ENCODE measurements at regions not wholly inside any gene's neighbourhood (a gene's known extent, or its start where the extent isn't known, plus 50 kb on each side); places are given as distances from the start of the nearest gene placed in this dataset.

DNA sequence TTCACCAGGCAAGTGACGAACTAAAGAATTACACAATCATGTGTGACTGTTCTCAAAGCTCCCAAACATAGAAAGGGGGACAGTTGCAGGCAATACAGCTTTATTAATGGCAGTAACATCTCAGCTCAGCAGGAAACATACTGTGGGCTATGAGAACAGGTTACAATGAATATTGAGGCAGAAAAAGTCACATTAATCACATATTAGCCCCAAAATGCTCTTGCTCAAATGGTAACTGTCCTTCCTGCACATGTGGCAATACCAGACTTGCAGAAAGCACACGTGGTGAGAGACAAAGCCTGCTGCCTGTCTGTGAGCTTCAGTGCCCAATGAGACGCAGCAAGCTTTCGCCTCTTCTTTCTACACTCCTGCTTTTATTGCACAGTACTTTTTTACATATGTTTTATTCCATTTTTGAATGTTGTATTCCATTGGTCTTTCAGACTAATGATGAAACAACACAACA lies 104.9 kb upstream of the ACBD5 start:
- TF ChIP-seq, protein P1, sequence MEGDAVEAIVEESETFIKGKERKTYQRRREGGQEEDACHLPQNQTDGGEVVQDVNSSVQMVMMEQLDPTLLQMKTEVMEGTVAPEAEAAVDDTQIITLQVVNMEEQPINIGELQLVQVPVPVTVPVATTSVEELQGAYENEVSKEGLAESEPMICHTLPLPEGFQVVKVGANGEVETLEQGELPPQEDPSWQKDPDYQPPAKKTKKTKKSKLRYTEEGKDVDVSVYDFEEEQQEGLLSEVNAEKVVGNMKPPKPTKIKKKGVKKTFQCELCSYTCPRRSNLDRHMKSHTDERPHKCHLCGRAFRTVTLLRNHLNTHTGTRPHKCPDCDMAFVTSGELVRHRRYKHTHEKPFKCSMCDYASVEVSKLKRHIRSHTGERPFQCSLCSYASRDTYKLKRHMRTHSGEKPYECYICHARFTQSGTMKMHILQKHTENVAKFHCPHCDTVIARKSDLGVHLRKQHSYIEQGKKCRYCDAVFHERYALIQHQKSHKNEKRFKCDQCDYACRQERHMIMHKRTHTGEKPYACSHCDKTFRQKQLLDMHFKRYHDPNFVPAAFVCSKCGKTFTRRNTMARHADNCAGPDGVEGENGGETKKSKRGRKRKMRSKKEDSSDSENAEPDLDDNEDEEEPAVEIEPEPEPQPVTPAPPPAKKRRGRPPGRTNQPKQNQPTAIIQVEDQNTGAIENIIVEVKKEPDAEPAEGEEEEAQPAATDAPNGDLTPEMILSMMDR (conservative IDR thresholded peaks at IDR 0.05; ENCODE audit: low read length): no peak
- TF ChIP-seq EZH2phosphoT487 (IDR thresholded peaks at IDR 0.05; ENCODE audit: borderline replicate concordance): no peak
